K562 (cell line): ENCODE measurements at regions not wholly inside any gene's neighbourhood (a gene's known extent, or its start where the extent isn't known, plus 50 kb on each side); places are given as distances from the start of the nearest gene placed in this dataset.

Experiments
- CCAR2 ChIP-seq: fragments of 200-400 bp; formaldehyde crosslinking; IDR thresholded peaks from 2 replicates; pipeline ENCODE4 v1.6.1; 2017; ENCODE audit warnings: mild to moderate bottlenecking, low read depth, low read length
- DMBX1 ChIP-seq: fragments of 250-450 bp; sonication (Bioruptor Pico); IDR thresholded peaks from 2 replicates; pipeline ENCODE4 v1.8.0; 2022; ENCODE audit warnings: inconsistent platforms, mild to moderate bottlenecking, moderate library complexity, borderline replicate concordance
- ETV1 ChIP-seq: fragments of 450-650 bp; conservative IDR thresholded peaks from 2 replicates; pipeline ENCODE4 v1.6.1; 2016; ENCODE audit warnings: missing genetic modification characterization, control low read depth, low read depth, missing compliant biosample characterization
- HNRNPLL ChIP-seq: fragments of 200-400 bp; formaldehyde crosslinking; IDR thresholded peaks from 2 replicates; pipeline ENCODE4 v1.6.1; 2017; ENCODE audit warnings: low read length, low read depth, mild to moderate bottlenecking; ENCODE audit not compliant: poor library complexity, severe bottlenecking
- HNRNPUL1 ChIP-seq: fragments of 200-400 bp; formaldehyde crosslinking; IDR thresholded peaks from 2 replicates; pipeline ENCODE4 v1.6.1; 2017; ENCODE audit warnings: low read length
- ILF3 ChIP-seq: fragments of 450-650 bp; IDR thresholded peaks from 2 replicates; pipeline ENCODE4 v1.6.1; 2018; ENCODE audit warnings: antibody characterized with exemption, mild to moderate bottlenecking, moderate library complexity, borderline replicate concordance
- JUN ChIP-seq, 2 experiments: sonication (generic) in 1 of 2; formaldehyde crosslinking in 1 of 2; IDR thresholded peaks; 2 replicates each; pipeline versions ENCODE4 v1.6.1 to v1.8.0; 2012 to 2022; ENCODE audit warnings: borderline replicate concordance in 2 of 2, mild to moderate bottlenecking in 2 of 2, improper control_type of control experiment in 1 of 2, low read depth in 1 of 2, low read length in 1 of 2, missing genetic modification reagents in 1 of 2
- MTA2 ChIP-seq: fragments of 450-650 bp; IDR thresholded peaks from 2 replicates; pipeline ENCODE4 v1.6.1; 2016; ENCODE audit warnings: low read depth
- NCOA1 ChIP-seq: fragments of 450-650 bp; IDR thresholded peaks from 2 replicates; pipeline ENCODE4 v1.6.1; 2016; ENCODE audit warnings: low read depth
- PCBP1 ChIP-seq: fragments of 200-400 bp; formaldehyde crosslinking; IDR thresholded peaks from 2 replicates; pipeline ENCODE4 v1.6.1; 2018; ENCODE audit warnings: mild to moderate bottlenecking, low read depth, low read length; ENCODE audit not compliant: poor library complexity, severe bottlenecking
- PHF21A ChIP-seq: fragments of 450-650 bp; IDR thresholded peaks from 2 replicates; pipeline ENCODE4 v1.6.1; 2017; ENCODE audit warnings: low read depth, borderline replicate concordance
- POLR3G ChIP-seq: IDR thresholded peaks from 2 replicates; pipeline ENCODE4 v1.6.1; 2011; ENCODE audit not compliant: insufficient read length, insufficient replicate concordance; ENCODE audit errors: extremely low read depth
- SETDB1 ChIP-seq: IDR thresholded peaks from one replicate; pipeline ENCODE4 v1.6.1; 2012; ENCODE audit warnings: low read length, control low read depth, inconsistent platforms
- SMARCA5 ChIP-seq: fragments of 450-650 bp; IDR thresholded peaks from 2 replicates; pipeline ENCODE4 v1.6.1; 2016
- STAG1 ChIP-seq: sonication (generic); formaldehyde crosslinking; IDR thresholded peaks from 2 replicates; pipeline ENCODE4 v1.5.0; 2020; ENCODE audit warnings: missing genetic modification reagents, borderline replicate concordance
- TBP ChIP-seq: optimal IDR thresholded peaks from 2 replicates; pipeline ENCODE3; 2011; ENCODE audit warnings: low read depth, low read length, improper control_type of control experiment
- THRAP3 ChIP-seq: fragments of 450-650 bp; IDR thresholded peaks from 2 replicates; pipeline ENCODE4 v1.6.1; 2016; ENCODE audit warnings: mild to moderate bottlenecking, inconsistent platforms, borderline replicate concordance
- YBX1 ChIP-seq: fragments of 450-650 bp; IDR thresholded peaks from 2 replicates; pipeline ENCODE4 v1.7.1; 2016; ENCODE audit warnings: mild to moderate bottlenecking
- ZBTB17 ChIP-seq: fragments of 450-650 bp; formaldehyde crosslinking; IDR thresholded peaks from 2 replicates; pipeline ENCODE4 v1.4.0; 2020; ENCODE audit warnings: mild to moderate bottlenecking
- ZNF354B ChIP-seq: fragments of 250-450 bp; sonication (Bioruptor Pico); IDR thresholded peaks from 2 replicates; pipeline ENCODE4 v1.4.0; 2020
- ZNF778 ChIP-seq: fragments of 450-650 bp; formaldehyde crosslinking; IDR thresholded peaks from 2 replicates; pipeline ENCODE4 v1.4.0; 2020; ENCODE audit warnings: mild to moderate bottlenecking, moderate library complexity
- TF ChIP-seq, protein P1 (sequence below): fragments of 450-650 bp; conservative IDR thresholded peaks from 2 replicates; pipeline ENCODE4 v1.6.1; 2016; ENCODE audit warnings: missing genetic modification characterization, low read depth, mild to moderate bottlenecking, control low read depth, missing compliant biosample characterization
- TF ChIP-seq, protein P2 (sequence below): fragments of 250-450 bp; sonication (Bioruptor Pico); IDR thresholded peaks from 2 replicates; pipeline ENCODE4 v1.8.0; 2021; ENCODE audit warnings: moderate library complexity, mild to moderate bottlenecking, inconsistent platforms
- TF ChIP-seq, protein P3 (sequence below): sonication (generic); formaldehyde crosslinking; IDR thresholded peaks from 2 replicates; pipeline ENCODE4 v1.8.0; 2022; ENCODE audit warnings: mild to moderate bottlenecking, low read depth, missing genetic modification reagents

DNA sequence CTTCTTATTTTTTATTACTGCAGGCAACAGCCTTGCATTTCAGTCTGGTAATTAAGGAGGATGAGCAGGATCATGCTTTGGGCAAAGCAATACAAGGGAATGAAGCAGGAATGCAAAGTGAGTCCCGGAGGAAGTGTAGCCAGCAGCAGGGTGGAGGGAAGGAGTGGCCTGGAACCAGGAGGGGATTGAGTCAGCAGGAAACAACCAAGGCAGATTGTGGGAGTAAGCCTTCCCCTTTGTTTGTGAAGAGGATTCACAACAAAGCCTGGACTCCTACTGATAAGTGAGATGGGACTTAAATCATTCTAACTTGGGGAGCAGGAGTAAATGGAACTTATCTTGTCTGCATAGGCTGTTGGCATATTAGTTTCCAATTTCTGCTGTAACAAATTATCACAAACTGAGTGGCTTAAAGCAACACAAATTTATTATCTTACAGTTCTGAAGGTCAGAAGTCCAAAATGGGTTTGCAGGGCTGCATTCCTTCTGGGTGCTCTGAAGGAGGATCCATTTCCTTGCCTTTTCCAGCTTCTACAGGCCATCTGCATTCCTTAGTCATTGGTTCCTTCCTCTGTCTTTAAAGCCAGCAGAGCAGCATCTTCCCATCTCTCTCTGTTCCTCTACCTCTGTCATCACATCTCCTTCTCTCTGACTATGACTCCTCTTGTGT is 93.2 kb upstream of the AP1S2 start (continued):
- TF ChIP-seq CCAR2 (no peak), ZBTB17 (CRISPR knock-in tag) (no peak), HNRNPLL (no peak), THRAP3 (no peak), PHF21A (no peak), ETV1 (tag) (0 out of 2 replicates have a peak, but pooled peaks have one; percentile 36), MTA2 (peak; percentile 63), ZNF778 (no peak), STAG1 (CRISPR knock-in tag) (no peak), NCOA1 (no peak), SETDB1 (no peak), DMBX1 (CRISPR knock-in tag) (no peak), HNRNPUL1 (no peak), POLR3G (no peak), PCBP1 (no peak), ILF3 (no peak), YBX1 (no peak), ZNF354B (CRISPR knock-in tag) (no peak), TBP (no peak), SMARCA5 (no peak), JUN (IDR thresholded peaks at IDR 0.05; ENCODE audit: borderline replicate concordance, low read depth, low read length) (no peak), JUN (CRISPR knock-in tag; IDR thresholded peaks at IDR 0.05; ENCODE audit: borderline replicate concordance) (no peak)
- TF ChIP-seq, protein P1, sequence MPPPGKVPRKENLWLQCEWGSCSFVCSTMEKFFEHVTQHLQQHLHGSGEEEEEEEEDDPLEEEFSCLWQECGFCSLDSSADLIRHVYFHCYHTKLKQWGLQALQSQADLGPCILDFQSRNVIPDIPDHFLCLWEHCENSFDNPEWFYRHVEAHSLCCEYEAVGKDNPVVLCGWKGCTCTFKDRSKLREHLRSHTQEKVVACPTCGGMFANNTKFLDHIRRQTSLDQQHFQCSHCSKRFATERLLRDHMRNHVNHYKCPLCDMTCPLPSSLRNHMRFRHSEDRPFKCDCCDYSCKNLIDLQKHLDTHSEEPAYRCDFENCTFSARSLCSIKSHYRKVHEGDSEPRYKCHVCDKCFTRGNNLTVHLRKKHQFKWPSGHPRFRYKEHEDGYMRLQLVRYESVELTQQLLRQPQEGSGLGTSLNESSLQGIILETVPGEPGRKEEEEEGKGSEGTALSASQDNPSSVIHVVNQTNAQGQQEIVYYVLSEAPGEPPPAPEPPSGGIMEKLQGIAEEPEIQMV (tag): no peak
- TF ChIP-seq, protein P2, sequence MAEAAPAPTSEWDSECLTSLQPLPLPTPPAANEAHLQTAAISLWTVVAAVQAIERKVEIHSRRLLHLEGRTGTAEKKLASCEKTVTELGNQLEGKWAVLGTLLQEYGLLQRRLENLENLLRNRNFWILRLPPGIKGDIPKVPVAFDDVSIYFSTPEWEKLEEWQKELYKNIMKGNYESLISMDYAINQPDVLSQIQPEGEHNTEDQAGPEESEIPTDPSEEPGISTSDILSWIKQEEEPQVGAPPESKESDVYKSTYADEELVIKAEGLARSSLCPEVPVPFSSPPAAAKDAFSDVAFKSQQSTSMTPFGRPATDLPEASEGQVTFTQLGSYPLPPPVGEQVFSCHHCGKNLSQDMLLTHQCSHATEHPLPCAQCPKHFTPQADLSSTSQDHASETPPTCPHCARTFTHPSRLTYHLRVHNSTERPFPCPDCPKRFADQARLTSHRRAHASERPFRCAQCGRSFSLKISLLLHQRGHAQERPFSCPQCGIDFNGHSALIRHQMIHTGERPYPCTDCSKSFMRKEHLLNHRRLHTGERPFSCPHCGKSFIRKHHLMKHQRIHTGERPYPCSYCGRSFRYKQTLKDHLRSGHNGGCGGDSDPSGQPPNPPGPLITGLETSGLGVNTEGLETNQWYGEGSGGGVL: no peak
- TF ChIP-seq, protein P3, sequence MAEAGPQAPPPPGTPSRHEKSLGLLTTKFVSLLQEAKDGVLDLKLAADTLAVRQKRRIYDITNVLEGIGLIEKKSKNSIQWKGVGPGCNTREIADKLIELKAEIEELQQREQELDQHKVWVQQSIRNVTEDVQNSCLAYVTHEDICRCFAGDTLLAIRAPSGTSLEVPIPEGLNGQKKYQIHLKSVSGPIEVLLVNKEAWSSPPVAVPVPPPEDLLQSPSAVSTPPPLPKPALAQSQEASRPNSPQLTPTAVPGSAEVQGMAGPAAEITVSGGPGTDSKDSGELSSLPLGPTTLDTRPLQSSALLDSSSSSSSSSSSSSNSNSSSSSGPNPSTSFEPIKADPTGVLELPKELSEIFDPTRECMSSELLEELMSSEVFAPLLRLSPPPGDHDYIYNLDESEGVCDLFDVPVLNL (CRISPR knock-in tag): no peak
